GM18951 (cell line): ENCODE measurements at regions not wholly inside any gene's neighbourhood (a gene's known extent, or its start where the extent isn't known, plus 50 kb on each side); places are given as distances from the start of the nearest gene placed in this dataset.

Source experiments
- POLR2A ChIP-seq: IDR thresholded peaks from 4 replicates; pipeline ENCODE4 v1.6.1; 2011; ENCODE audit warnings: mild to moderate bottlenecking; ENCODE audit not compliant: insufficient read length, insufficient read depth; ENCODE audit errors: extremely low read depth
- in situ Hi-C: fragments of 300-500 bp; cut with MboI; formaldehyde crosslinking; loops from one replicate; pipeline ENCODE4 v1.12.0; 2022; ENCODE audit warnings: low sequenced_read_pairs, mixed read lengths, inconsistent platforms; ENCODE audit not compliant: unreplicated experiment

DNA sequence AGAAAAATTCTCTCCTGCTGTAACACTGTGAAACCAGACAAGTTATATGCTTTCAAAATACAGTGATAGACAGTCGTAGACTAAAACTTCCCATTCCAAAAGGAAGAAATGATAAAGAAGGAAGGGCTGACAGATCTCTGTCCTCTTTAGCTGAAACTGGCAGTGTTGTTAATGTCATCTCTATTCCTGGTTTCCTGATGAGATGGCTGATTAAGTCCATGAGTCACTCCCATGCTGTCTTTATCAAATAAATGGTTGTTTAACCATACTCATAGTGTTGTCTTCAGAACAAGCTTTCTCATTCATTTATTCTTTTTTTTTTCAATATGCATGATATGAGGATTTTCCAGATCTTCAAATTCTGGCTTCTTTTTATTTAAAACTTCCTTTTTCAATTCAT lies 952.2 kb upstream of the WWC1 start:
- in situ Hi-C loops, result no loop called here
- TF ChIP-seq POLR2A, result no peak

DNA sequence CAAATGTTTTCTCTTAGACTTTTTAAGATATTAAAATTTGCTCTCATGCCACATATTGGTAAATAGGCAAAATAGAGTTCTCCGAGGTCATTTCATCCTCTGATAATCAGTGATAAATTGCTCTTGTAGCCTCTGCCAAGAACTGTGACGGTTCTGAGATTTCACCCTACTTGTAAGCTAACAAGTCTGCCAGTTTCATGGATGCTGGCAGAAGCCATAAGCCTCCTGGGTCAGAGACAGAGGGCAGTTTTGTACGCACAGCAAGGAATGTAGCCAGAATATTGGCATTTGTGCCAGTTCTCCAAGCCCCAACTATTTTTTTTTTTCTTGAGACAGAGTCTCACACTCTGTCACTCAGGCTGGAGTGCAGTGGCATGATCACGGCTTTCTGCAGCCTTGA lies 945.0 kb upstream of the WWC1 start:
- in situ Hi-C loops, result no loop called here

DNA sequence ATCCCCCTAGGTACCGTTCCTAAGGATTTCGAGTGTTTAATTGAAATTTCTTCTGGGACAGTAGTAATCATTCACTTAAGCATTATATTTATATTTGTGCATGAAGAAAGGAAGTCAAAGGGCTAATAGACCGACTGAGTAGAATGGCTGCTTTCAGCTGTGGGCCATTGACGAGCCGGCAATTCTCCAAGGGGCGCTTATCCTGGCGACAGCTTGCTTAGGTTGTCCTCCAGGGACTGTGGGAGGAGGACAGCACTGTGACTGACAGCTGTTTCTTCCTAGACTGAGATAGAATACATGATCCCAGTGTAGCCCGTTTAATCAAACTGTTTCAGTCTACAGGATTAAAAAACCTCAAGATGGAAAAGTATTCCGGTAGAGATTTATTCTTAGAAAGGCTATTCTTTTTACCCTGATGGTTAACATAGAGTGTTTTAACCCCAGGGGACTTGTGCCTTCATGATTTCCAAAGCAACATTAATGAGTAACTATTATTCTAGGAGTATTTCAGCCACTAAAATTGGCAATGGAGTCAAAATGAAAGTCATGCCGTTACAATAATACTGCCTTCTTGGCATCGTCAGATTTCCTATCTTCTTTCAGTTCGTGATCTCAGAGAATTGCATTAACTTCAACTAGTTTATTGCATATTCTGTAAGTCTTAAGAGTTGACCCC lies 943.1 kb upstream of the WWC1 start:
- TF ChIP-seq POLR2A, result no peak
- in situ Hi-C loops, result no loop called here

More for the DNA sequence above, 945.0 kb upstream of the WWC1 start:
- TF ChIP-seq POLR2A, result no peak

DNA sequence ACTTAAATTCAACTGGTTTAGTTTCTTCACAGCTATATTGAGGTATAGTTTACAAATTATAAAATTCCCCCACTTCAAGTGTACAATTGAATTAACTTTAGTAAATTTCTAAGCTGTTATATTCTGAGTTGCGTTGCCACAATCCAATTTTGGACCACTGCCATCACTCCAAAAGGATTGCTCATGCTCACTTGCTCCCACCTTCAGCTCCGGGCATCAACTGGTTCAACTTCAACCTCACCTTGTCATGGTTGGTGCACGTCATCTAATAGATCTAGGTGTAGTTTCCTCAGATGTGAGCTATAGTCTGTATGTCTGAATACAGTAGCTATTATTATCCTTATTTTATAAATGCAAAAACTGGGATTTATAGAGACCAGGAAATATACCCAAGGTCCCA lies 942.5 kb upstream of the WWC1 start:
- TF ChIP-seq POLR2A, result no peak
- in situ Hi-C loops, result no loop called here

DNA sequence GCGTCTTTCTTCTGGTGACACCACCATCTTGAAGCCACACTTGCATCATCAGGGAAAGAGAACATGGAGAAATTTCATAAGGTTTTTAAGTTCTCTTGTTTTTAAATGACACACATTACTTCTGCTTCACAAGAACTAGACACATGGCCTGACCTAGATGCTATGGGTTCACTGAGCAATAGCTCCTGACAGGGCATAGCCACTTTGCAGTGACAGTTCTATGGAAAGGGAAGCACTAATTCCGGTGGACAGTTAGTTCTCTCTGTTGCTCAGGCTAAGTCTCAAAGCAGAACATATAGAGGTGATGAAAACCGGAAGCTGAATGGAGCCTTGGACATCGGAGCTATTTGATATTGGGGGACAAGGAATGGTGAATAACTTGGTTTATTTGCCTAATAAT lies 940.1 kb upstream of the WWC1 start:
- in situ Hi-C loops, result no loop called here
- no peak for TF ChIP-seq POLR2A

DNA sequence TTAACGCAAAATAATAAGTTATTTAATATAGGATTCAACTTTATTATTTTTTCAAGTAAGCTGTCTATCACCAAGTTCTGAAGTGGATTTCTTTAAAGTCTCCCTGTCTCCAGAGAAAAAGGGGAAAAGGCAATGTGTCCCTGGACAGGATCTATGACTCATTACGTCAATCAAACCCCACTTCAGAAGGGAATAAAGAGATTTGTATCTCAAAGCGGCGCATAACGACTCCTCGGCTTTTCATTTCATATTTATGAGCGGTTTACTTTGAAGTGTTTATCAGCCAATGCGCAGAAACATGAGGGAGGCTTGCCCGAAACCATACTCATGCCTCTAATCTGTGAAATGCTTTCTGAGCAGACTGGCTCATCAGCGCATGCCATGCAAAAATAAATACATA lies 938.6 kb upstream of the WWC1 start:
- TF ChIP-seq POLR2A, result no peak
- in situ Hi-C loops, result no loop called here

DNA sequence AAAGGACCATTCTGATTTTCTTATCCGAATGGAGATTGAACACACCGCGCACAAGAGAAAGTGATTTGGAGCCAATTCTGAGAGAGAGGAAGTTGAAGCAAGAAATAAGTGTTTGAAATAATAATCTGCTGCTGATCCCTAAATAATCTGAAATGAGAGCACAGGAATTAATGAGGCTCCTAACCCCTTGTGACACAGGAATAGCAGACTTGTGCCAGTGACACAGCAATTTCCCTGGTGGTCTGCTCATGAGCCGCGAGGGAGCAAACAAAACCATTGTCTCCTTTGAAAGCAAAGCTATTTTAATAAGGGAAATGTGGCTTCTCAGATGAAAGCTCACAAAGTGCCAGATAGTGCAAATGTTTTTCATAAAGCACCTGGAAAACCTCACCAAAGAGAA lies 936.1 kb upstream of the WWC1 start:
- no peak for TF ChIP-seq POLR2A
- in situ Hi-C loops, result no loop called here

DNA sequence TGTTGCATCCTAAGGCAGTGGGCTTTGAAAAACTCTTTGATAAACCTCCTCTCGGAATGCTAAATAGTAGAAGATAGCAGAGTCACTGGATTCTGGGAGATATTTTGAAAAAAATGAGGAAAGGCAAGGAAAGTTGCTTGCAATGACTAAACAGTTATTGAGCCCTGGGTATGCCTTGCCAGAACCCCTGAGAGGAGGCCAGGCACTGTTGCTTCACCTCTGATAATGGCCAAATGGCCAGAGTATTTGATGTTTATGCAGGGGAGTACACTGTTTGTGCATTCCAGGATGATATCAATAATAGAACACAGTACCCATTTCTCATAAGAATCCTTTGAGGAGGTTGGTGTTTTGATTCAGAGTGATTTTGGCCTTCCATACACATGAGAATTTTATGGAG lies 935.1 kb upstream of the WWC1 start:
- in situ Hi-C loops, result no loop called here
- TF ChIP-seq POLR2A, result no peak

DNA sequence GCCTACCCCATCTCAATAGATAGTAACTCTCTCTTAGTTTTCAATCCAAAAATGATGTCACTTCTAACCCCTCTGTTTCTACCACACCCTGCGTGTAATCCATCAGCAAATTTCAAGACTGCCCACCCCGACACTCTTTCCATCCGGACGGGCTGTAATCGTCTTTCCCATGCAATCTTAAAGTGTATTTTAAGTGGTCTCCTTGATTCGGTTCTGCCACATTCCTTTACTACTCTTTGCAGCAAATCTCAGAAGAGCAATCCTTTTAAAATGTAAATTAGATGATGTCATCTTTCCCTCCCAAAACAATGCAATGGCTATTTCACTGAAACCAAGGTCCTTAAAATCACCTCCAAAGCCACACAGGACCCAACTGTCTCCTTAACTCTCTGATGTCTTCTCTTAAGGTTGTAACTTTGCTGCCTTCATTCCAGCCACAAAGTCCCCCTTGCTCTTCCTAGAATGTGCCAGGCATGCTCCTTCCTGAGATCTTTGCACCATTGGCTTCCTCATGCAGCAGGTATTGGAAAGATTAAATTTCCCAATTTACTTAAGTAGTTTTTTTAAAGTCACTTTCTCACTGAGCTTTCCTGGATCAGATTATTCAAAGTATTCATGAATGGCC lies 932.5 kb upstream of the WWC1 start:
- in situ Hi-C loops, result no loop called here
- TF ChIP-seq POLR2A, result no peak

DNA sequence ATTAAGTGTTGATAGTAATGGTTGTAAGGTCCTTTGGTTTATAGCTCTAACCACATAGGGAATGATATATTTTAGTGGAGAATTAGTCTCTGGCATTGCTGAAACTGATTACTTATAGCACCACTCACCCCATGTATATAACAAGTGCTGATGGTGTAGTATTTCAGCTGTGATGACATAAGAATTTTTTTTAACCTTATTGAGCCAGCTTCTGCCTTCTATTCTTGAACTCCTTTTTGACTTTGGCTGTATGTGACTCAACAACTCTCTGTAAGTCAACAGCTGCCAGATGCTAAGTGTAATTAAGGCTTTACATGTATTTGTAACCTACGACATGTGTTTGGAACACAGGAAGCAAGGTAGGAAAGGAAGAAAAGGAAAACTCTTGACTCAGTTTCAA lies 929.6 kb upstream of the WWC1 start:
- TF ChIP-seq POLR2A, result no peak
- in situ Hi-C loops, result no loop called here

DNA sequence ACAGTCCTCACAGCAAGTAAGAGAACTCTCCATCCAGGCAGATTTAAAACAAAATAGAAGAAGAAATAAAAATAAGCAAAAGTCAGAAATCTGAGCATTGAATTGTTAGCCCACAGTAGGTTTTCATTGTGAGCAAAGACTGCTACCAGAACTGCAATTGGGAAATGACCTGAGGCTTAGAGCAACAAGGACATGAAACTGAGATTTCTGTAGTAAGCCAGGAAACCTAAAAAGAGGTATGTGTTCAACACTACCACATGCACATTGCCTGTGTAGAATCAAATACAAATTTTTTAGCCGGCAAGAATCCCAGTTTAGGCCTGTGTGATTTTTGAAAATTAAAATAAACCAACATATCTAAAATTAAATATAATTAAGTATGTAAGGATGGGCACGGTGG lies 928.4 kb upstream of the WWC1 start:
- TF ChIP-seq POLR2A, result no peak
- in situ Hi-C loops, result no loop called here

DNA sequence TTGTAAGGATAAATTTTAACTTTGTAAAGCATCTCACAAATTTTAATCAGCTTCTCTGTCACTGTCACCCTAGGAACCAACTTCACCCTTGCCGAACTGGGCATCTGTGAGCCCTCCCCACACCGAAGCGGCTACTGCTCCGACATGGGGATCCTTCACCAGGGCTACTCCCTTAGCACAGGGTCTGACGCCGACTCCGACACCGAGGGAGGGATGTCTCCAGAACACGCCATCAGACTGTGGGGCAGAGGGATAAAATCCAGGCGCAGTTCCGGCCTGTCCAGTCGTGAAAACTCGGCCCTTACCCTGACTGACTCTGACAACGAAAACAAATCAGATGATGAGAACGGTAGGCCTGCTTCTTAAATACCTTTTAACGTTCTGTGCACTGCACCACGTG lies 916.3 kb upstream of the WWC1 start:
- no peak for TF ChIP-seq POLR2A

DNA sequence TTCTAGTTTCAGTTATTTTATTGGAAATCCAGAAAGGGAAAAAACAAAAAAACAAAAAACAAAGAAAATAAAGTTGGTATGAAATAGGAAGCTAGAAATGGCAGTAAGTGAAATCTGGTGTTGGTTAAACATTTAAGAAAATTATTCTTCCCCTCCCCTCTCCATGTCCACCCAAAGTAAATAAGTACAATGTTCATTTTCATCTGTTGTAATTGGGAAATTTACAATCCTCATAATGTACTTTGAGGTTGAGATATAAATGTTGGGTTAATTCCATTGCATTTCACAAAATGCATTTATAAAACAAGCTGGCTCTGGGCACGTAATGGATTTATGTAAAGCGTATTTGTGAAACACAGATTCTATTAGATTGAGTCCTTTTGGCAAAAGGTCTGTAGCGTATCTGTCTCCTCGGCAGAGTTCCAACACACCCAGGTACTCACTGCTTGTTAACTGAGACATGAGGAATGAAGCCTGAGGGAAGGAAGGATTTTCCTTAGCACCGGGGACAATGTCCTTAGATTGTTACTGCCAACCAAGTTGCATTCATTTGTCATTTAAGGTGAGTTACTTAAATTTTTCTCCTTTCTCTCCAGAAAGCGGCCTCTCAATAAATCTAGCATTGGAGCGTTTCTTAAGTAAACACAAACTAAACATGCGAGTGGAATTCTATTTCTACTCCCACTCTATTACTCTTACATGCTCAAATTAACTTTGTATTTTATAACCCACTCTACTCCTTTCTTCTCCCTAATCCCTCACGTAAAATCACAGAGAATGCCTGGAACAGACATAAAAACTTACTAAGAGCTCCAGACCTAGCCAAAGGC lies 912.3 kb upstream of the WWC1 start:
- TF ChIP-seq POLR2A, result no peak
- in situ Hi-C loops, result no loop called here

More for the DNA sequence above, 916.3 kb upstream of the WWC1 start:
- in situ Hi-C loops, result no loop called here

DNA sequence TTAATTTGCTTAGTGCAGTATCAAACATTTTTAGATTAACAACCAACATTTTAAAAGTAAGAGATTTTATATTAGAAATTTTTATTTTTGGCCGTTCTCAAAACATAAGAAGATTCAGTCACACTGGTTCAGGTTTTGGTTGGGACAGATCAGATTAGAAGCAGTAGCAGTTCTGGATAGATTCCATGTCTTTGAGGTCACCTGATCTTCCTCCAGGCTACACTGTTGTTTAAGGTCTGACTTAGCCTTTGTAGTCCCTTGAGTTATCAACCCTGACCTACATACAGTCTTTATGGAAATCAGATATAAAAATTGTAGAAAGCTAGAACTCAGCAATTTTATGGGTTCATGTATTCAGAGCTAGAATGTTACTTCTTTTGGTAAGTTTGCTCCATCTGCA lies 910.0 kb upstream of the WWC1 start:
- no peak for TF ChIP-seq POLR2A
- in situ Hi-C loops, result no loop called here
